ENCODE measurements at regions not wholly inside any gene's neighbourhood (a gene's known extent, or its start where the extent isn't known, plus 50 kb on each side); places are given as distances from the start of the nearest gene placed in this dataset.
"Not testable (repeated sequence)": the region's sequence is repeated elsewhere in the genome, so short reads cannot be mapped to it uniquely, and the experiment has no call there.

- Histone ChIP-seq H3K4me3 (no peak overlapping the region), H3K9me3 (no peaks in the 10 kb centered on the region), H3K36me3 (no peaks in the 10 kb centered on the region), H3K27me3 (no peaks in the 10 kb centered on the region), H3K27ac (no peak overlapping the region), H3K4me1 (peaks cover 2 to 11% of the 10 kb centered on the region in 2 donors)
- in situ Hi-C loops (cut with MboI; ENCODE audit: low sequenced_read_pairs in 4 of 4) (no loop called here), intact Hi-C loops (cut with DNase I; ENCODE audit: low total_unique reads) (no loop called here)
- DNase-seq (no peak), ATAC-seq (no peak)
- TF ChIP-seq CTCF (IDR thresholded peaks at IDR 0.05 in 4 of 5, conservative IDR thresholded peaks at IDR 0.05 in 1 of 5) = no peak
- TF ChIP-seq POLR2A (IDR thresholded peaks at IDR 0.05) = no peak
These were observed 190.9 kb upstream of the TBL1XR1 start for GRCh38 chr3:177388209-177388608.

- DNase-seq; ATAC-seq; H3K9me3 ChIP-seq; in situ Hi-C loops (cut with MboI; ENCODE audit: low sequenced_read_pairs in 4 of 4); H3K4me1 ChIP-seq; intact Hi-C loops (cut with DNase I; ENCODE audit: low total_unique reads); H3K27ac ChIP-seq; H3K36me3 ChIP-seq; H3K27me3 ChIP-seq; H3K4me3 ChIP-seq: not testable (repeated sequence)
These were observed 197.1 kb upstream of the TBL1XR1 start for GRCh38 chr3:177394231-177395024.

GRCh38 chr3:177396733-177397132 is 199.5 kb upstream of the TBL1XR1 start:
- no peak overlapping the region for H3K4me3 ChIP-seq
- TF ChIP-seq CTCF (IDR thresholded peaks at IDR 0.05 in 4 of 5, conservative IDR thresholded peaks at IDR 0.05 in 1 of 5) = no peak
- TF ChIP-seq POLR2A (IDR thresholded peaks at IDR 0.05) = no peak
- no peaks in the 10 kb centered on the region for H3K36me3 ChIP-seq
- no peaks in the 10 kb centered on the region for H3K4me1 ChIP-seq
- ATAC-seq = no peak
- no peak overlapping the region for H3K27ac ChIP-seq
- no peaks in the 10 kb centered on the region for H3K9me3 ChIP-seq
- DNase-seq = no peak
- H3K27me3 ChIP-seq = no peaks in the 10 kb centered on the region
- intact Hi-C loops (cut with DNase I; ENCODE audit: low total_unique reads) (no loop called here), in situ Hi-C loops (cut with MboI; ENCODE audit: low sequenced_read_pairs in 4 of 4) (no loop called here)

- in situ Hi-C loops (cut with MboI; ENCODE audit: low sequenced_read_pairs in 4 of 4) = no loop called here
- no peaks in the 10 kb centered on the region for H3K27me3 ChIP-seq
These were observed 204.1 kb upstream of the TBL1XR1 start for GRCh38 chr3:177401375-177401774.

GRCh38 chr3:177402533-177402932 is 205.3 kb upstream of the TBL1XR1 start:
- no peak for DNase-seq
- TF ChIP-seq POLR2A (IDR thresholded peaks at IDR 0.05) = no peak
- no peak for TF ChIP-seq CTCF (IDR thresholded peaks at IDR 0.05 in 4 of 5, conservative IDR thresholded peaks at IDR 0.05 in 1 of 5)
- intact Hi-C loops (cut with DNase I; ENCODE audit: low total_unique reads) (no loop called here), in situ Hi-C loops (cut with MboI; ENCODE audit: low sequenced_read_pairs in 4 of 4) (no loop called here)
- no peaks in the 10 kb centered on the region for H3K9me3 ChIP-seq
- ATAC-seq = no peak
- H3K36me3 ChIP-seq = no peaks in the 10 kb centered on the region
- no peaks in the 10 kb centered on the region for H3K27me3 ChIP-seq
- no peak overlapping the region for H3K4me3 ChIP-seq
- H3K4me1 ChIP-seq = no peaks in the 10 kb centered on the region
- no peak overlapping the region for H3K27ac ChIP-seq

More at GRCh38 chr3:177401375-177401774, 204.1 kb upstream of the TBL1XR1 start:
- DNase-seq (no peak), ATAC-seq (no peak)
- no peaks in the 10 kb centered on the region for H3K9me3 ChIP-seq
- no peak overlapping the region for H3K27ac ChIP-seq
- no peak overlapping the region for H3K4me3 ChIP-seq
- H3K4me1 ChIP-seq = no peaks in the 10 kb centered on the region
- intact Hi-C loops (cut with DNase I; ENCODE audit: low total_unique reads) = no loop called here
- H3K36me3 ChIP-seq = no peaks in the 10 kb centered on the region
- TF ChIP-seq CTCF (IDR thresholded peaks at IDR 0.05 in 4 of 5, conservative IDR thresholded peaks at IDR 0.05 in 1 of 5) = no peak
- TF ChIP-seq POLR2A (IDR thresholded peaks at IDR 0.05) = no peak
